ENCODE measurements at regions not wholly inside any gene's neighbourhood (a gene's known extent, or its start where the extent isn't known, plus 50 kb on each side); places are given as distances from the start of the nearest gene placed in this dataset.

- DNase-seq (ENCODE audit: low read depth) = no peak
Measured at GRCh38 chr16:62913333-62913732, 877.1 kb upstream of the CDH8 start.

GRCh38 chr16:62909597-62909996, 873.4 kb upstream of the CDH8 start:
- no peak for DNase-seq (ENCODE audit: low read depth)

- DNase-seq (ENCODE audit: low read depth) = no peak
Measured at GRCh38 chr16:62907562-62907961, 871.3 kb upstream of the CDH8 start.

- no peak for DNase-seq (ENCODE audit: low read depth)
Measured at GRCh38 chr16:62903961-62904502, 867.8 kb upstream of the CDH8 start.

GRCh38 chr16:62899737-62900136, 863.5 kb upstream of the CDH8 start:
- no peak for DNase-seq (ENCODE audit: low read depth)

GRCh38 chr16:62889097-62889496, 852.9 kb upstream of the CDH8 start:
- no peak for DNase-seq (ENCODE audit: low read depth)

GRCh38 chr16:62883509-62883908, 847.3 kb upstream of the CDH8 start:
- no peak for DNase-seq (ENCODE audit: low read depth)

GRCh38 chr16:62882552-62883221, 846.4 kb upstream of the CDH8 start:
- no peak for DNase-seq (ENCODE audit: low read depth)

- no peak for DNase-seq (ENCODE audit: low read depth)
Measured at GRCh38 chr16:62876133-62876532, 839.9 kb upstream of the CDH8 start.

- DNase-seq (ENCODE audit: low read depth) = no peak
Measured at GRCh38 chr16:62872339-62872738, 836.1 kb upstream of the CDH8 start.

GRCh38 chr16:62870554-62870953, 834.3 kb upstream of the CDH8 start:
- DNase-seq (ENCODE audit: low read depth) = no peak

- no peak for DNase-seq (ENCODE audit: low read depth)
Measured at GRCh38 chr16:62869837-62870236, 833.6 kb upstream of the CDH8 start.

- no peak for DNase-seq (ENCODE audit: low read depth)
Measured at GRCh38 chr16:62863139-62863538, 826.9 kb upstream of the CDH8 start.

- DNase-seq (ENCODE audit: low read depth) = no peak
Measured at GRCh38 chr16:62853887-62854286, 817.6 kb upstream of the CDH8 start.

GRCh38 chr16:62846399-62847057, 810.3 kb upstream of the CDH8 start:
- DNase-seq (ENCODE audit: low read depth) = no peak

GRCh38 chr16:62832214-62832613, 796.0 kb upstream of the CDH8 start:
- DNase-seq (ENCODE audit: low read depth) = no peak

GRCh38 chr16:62831235-62831850, 795.1 kb upstream of the CDH8 start:
- no peak for DNase-seq (ENCODE audit: low read depth)

GRCh38 chr16:62829607-62830006, 793.4 kb upstream of the CDH8 start:
- DNase-seq (ENCODE audit: low read depth) = no peak

- no peak for DNase-seq (ENCODE audit: low read depth)
Measured at GRCh38 chr16:62829084-62829483, 792.8 kb upstream of the CDH8 start.

- DNase-seq (ENCODE audit: low read depth) = no peak
Measured at GRCh38 chr16:62821824-62822223, 785.6 kb upstream of the CDH8 start.

GRCh38 chr16:62816971-62817519, 780.8 kb upstream of the CDH8 start:
- no peak for DNase-seq (ENCODE audit: low read depth)

GRCh38 chr16:62814891-62815290, 778.7 kb upstream of the CDH8 start:
- no peak for DNase-seq (ENCODE audit: low read depth)
